ENCODE measurements at regions not wholly inside any gene's neighbourhood (a gene's known extent, or its start where the extent isn't known, plus 50 kb on each side); places are given as distances from the start of the nearest gene placed in this dataset.

GRCh38 chr10:112026438-112026837 is 157.1 kb downstream of the GPAM start:
- Histone ChIP-seq H3K9me3 (peaks cover 0 to 29% (median 23%) of the 10 kb centered on the region in 8 donors), H3K36me3 (no peaks in the 10 kb centered on the region), H3K27ac (no peak overlapping the region), H3K4me3 (no peak overlapping the region), H3K27me3 (replicated peaks in 1 of 7) (no peaks in the 10 kb centered on the region), H3K4me1 (no peaks in the 10 kb centered on the region)
- DNase-seq: no peak
- TF ChIP-seq, protein P1, sequence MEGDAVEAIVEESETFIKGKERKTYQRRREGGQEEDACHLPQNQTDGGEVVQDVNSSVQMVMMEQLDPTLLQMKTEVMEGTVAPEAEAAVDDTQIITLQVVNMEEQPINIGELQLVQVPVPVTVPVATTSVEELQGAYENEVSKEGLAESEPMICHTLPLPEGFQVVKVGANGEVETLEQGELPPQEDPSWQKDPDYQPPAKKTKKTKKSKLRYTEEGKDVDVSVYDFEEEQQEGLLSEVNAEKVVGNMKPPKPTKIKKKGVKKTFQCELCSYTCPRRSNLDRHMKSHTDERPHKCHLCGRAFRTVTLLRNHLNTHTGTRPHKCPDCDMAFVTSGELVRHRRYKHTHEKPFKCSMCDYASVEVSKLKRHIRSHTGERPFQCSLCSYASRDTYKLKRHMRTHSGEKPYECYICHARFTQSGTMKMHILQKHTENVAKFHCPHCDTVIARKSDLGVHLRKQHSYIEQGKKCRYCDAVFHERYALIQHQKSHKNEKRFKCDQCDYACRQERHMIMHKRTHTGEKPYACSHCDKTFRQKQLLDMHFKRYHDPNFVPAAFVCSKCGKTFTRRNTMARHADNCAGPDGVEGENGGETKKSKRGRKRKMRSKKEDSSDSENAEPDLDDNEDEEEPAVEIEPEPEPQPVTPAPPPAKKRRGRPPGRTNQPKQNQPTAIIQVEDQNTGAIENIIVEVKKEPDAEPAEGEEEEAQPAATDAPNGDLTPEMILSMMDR (IDR thresholded peaks at IDR 0.05 in 8 of 11, conservative IDR thresholded peaks at IDR 0.05 in 3 of 11): no peak
- TF ChIP-seq POLR2AphosphoS5 (IDR thresholded peaks at IDR 0.05) (no peak), POLR2A (IDR thresholded peaks at IDR 0.05) (no peak)
- WGBS, 5 donors: 66 to 82% (median 71%) methylated on average over 4 of the region's 4 CpGs
- intact Hi-C loops (cut with DNase I; ENCODE audit: low total_unique reads): no loop called here

- no peak for TF ChIP-seq POLR2AphosphoS5 (IDR thresholded peaks at IDR 0.05)
- no peak overlapping the region for H3K27ac ChIP-seq
- 73 to 84% (median 82%) methylated on average over 4 of the region's 4 CpGs for WGBS, 5 donors
- intact Hi-C loops (cut with DNase I; ENCODE audit: low total_unique reads): no loop called here
- DNase-seq: no peak
- peaks cover 0 to 43% (median 30%) of the 10 kb centered on the region in 8 donors for H3K9me3 ChIP-seq
- H3K27me3 ChIP-seq (replicated peaks in 1 of 7): no peaks in the 10 kb centered on the region
- H3K4me1 ChIP-seq: no peaks in the 10 kb centered on the region
- H3K4me3 ChIP-seq: no peak overlapping the region
- no peaks in the 10 kb centered on the region for H3K36me3 ChIP-seq
Measured at GRCh38 chr10:112027731-112028280, 155.8 kb downstream of the GPAM start.

- 68 to 83% (median 75%) methylated on average over 2 of the region's 2 CpGs for WGBS, 5 donors
Measured at GRCh38 chr10:112030431-112030830, 153.1 kb downstream of the GPAM start.

GRCh38 chr10:112039823-112040222 is 143.7 kb downstream of the GPAM start:
- intact Hi-C loops (cut with DNase I; ENCODE audit: low total_unique reads): no loop called here
- Histone ChIP-seq H3K27ac (no peak overlapping the region), H3K4me1 (no peaks in the 10 kb centered on the region), H3K27me3 (replicated peaks in 1 of 7) (no peaks in the 10 kb centered on the region), H3K4me3 (no peak overlapping the region), H3K9me3 (peaks cover 0 to 13% (median 1%) of the 10 kb centered on the region in 8 donors), H3K36me3 (no peaks in the 10 kb centered on the region)
- no peak for TF ChIP-seq POLR2AphosphoS5 (IDR thresholded peaks at IDR 0.05)
- TF ChIP-seq, protein P1 (IDR thresholded peaks at IDR 0.05 in 8 of 11, conservative IDR thresholded peaks at IDR 0.05 in 3 of 11): no peak
- TF ChIP-seq POLR2A (IDR thresholded peaks at IDR 0.05): no peak
- no peak for DNase-seq
- WGBS, 5 donors: 77 to 84% (median 80%) methylated on average over 3 of the region's 3 CpGs

More at GRCh38 chr10:112030431-112030830, 153.1 kb downstream of the GPAM start:
- Histone ChIP-seq H3K9me3 (peaks cover 0 to 62% (median 42%) of the 10 kb centered on the region in 8 donors), H3K4me3 (no peak overlapping the region), H3K27me3 (replicated peaks in 1 of 7) (no peaks in the 10 kb centered on the region), H3K4me1 (no peaks in the 10 kb centered on the region), H3K27ac (no peak overlapping the region), H3K36me3 (no peaks in the 10 kb centered on the region)
- DNase-seq: no peak
- intact Hi-C loops (cut with DNase I; ENCODE audit: low total_unique reads): no loop called here
- TF ChIP-seq, protein P1 (IDR thresholded peaks at IDR 0.05 in 8 of 11, conservative IDR thresholded peaks at IDR 0.05 in 3 of 11): no peak
- TF ChIP-seq POLR2AphosphoS5 (IDR thresholded peaks at IDR 0.05): no peak
- no peak for TF ChIP-seq POLR2A (IDR thresholded peaks at IDR 0.05)

Data from spleen (tissue), 11 donors.